Keratinocyte (primary cell): ENCODE measurements at regions not wholly inside any gene's neighbourhood (a gene's known extent, or its start where the extent isn't known, plus 50 kb on each side); places are given as distances from the start of the nearest gene placed in this dataset.

ENCODE experiments used
- CTCF ChIP-seq, 3 experiments: IDR thresholded peaks in 1 of 3; conservative IDR thresholded peaks in 1 of 3; optimal IDR thresholded peaks in 1 of 3; 2 replicates in 2 of 3; 3 replicates in 1 of 3; pipeline versions ENCODE3 to v1.5.1; 2011; ENCODE audit warnings: low read length in 3 of 3, mild to moderate bottlenecking in 3 of 3, moderate library complexity in 2 of 3, control low read depth in 1 of 3, inconsistent platforms in 1 of 3; ENCODE audit not compliant: insufficient read depth in 2 of 3; ENCODE audit errors: extremely low read depth in 1 of 3
- EZH2 ChIP-seq: IDR thresholded peaks from one replicate; pipeline ENCODE4 v1.6.1; 2012; ENCODE audit warnings: inconsistent platforms, mild to moderate bottlenecking, low read length, moderate library complexity

GRCh38 chr11:127651175-127651887 lies 650.8 kb upstream of the KIRREL3 start:
- TF ChIP-seq CTCF (optimal IDR thresholded peaks at IDR 0.05 in 1 of 3, IDR thresholded peaks at IDR 0.05 in 1 of 3, conservative IDR thresholded peaks at IDR 0.05 in 1 of 3; ENCODE audit: extremely low read depth in 1 of 3, insufficient read depth in 2 of 3, low read length in 3 of 3) = no peak
- TF ChIP-seq EZH2 = no peak
